Karpas-422 (cell line): ENCODE measurements at regions not wholly inside any gene's neighbourhood (a gene's known extent, or its start where the extent isn't known, plus 50 kb on each side); places are given as distances from the start of the nearest gene placed in this dataset.
A peak's percentile ranks its signal among the peaks of the same experiment; 100 is the strongest.

ENCODE experiments used
- DNase-seq: peaks from one replicate; pipeline ENCODE4 v3.0.0-alpha.2; 2015
- H2AFZ ChIP-seq: fragments of 200-600 bp; sonication (generic); 2 replicates; pipeline ENCODE4 v1.6.1; 2014; ENCODE audit warnings: antibody characterized with exemption, low read length, mixed read lengths
- H3K27ac ChIP-seq: fragments of 200-600 bp; sonication (generic); 2 replicates; pipeline ENCODE4 v1.5.1; 2014; ENCODE audit warnings: mild to moderate bottlenecking, low read length, moderate library complexity
- H3K27me3 ChIP-seq: fragments of 200-600 bp; sonication (generic); 2 replicates; pipeline ENCODE4 v1.6.1; 2014; ENCODE audit warnings: low read length, mixed read lengths
- H3K36me3 ChIP-seq: fragments of 200-600 bp; sonication (generic); 2 replicates; pipeline ENCODE4 v1.6.1; 2014; ENCODE audit warnings: low read length, mixed read lengths; ENCODE audit not compliant: insufficient read depth
- H3K4me1 ChIP-seq: fragments of 200-600 bp; sonication (generic); 2 replicates; pipeline ENCODE4 v1.6.1; 2014; ENCODE audit warnings: mild to moderate bottlenecking, low read length, mixed read lengths
- H3K4me2 ChIP-seq: fragments of 200-600 bp; sonication (generic); 2 replicates; pipeline ENCODE4 v1.6.1; 2014; ENCODE audit warnings: low read length, low read depth, mild to moderate bottlenecking; ENCODE audit not compliant: poor library complexity, severe bottlenecking
- H3K4me3 ChIP-seq: fragments of 200-600 bp; sonication (generic); 2 replicates; pipeline ENCODE4 v1.5.1; 2014; ENCODE audit warnings: mild to moderate bottlenecking, antibody characterized with exemption, low read length, mixed read lengths
- H3K79me2 ChIP-seq: fragments of 200-600 bp; sonication (generic); 2 replicates; pipeline ENCODE4 v1.6.1; 2014; ENCODE audit warnings: mild to moderate bottlenecking, low read length, mixed read lengths
- H3K9ac ChIP-seq: fragments of 200-600 bp; sonication (generic); 2 replicates; pipeline ENCODE4 v1.6.0; 2014; ENCODE audit warnings: low read length
- H3K9me2 ChIP-seq: fragments of 200-600 bp; sonication (generic), shearing (Covaris generic); replicated peaks from 2 replicates; pipeline ENCODE4 v1.6.0; 2014; ENCODE audit warnings: mild to moderate bottlenecking, low read length, moderate library complexity; ENCODE audit not compliant: insufficient read depth
- H3K9me3 ChIP-seq: fragments of 300-700, 200-600 bp; sonication (generic); 2 replicates; pipeline ENCODE4 v1.6.1; 2014; ENCODE audit warnings: low read length, mixed read lengths
- H4K20me1 ChIP-seq: fragments of 200-600 bp; sonication (generic); 2 replicates; pipeline ENCODE4 v1.6.1; 2014; ENCODE audit warnings: mild to moderate bottlenecking, antibody characterized with exemption, low read length, low read depth; ENCODE audit not compliant: insufficient read depth

DNA sequence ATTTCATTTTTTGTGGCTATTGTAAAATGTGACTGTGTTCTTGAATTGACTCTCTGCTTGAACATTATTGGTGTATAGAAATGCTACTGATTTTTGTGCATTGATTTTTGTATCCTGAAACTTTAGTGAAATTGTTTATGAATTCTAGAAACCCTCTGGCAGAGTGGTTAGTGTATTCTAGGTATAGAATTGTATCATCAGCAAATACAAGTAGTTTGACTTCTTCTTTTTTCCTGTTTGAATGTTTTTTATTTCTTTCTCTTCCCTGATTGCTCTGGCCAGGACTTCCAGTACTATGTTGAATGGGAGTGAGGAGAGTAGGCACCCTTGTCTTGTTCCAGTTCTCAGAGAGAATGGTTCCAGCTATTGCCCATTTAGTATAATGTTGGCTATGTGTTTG, 88.8 kb upstream of the HMHB1 start:
- H3K27ac ChIP-seq = no peak overlapping the region
- no peaks in the 10 kb centered on the region for H3K36me3 ChIP-seq
- H3K27me3 ChIP-seq = 0 out of 2 replicates have a peak, but pooled peaks cover 5% of the 10 kb centered on the region
- no peaks in the 10 kb centered on the region for H3K9me2 ChIP-seq
- H3K9me3 ChIP-seq = peaks cover 3% of the 10 kb centered on the region; the same call in 1 of the 2 replicates
- no peaks in the 10 kb centered on the region for H3K79me2 ChIP-seq
- H3K4me2 ChIP-seq = no peak overlapping the region
- no peaks in the 10 kb centered on the region for H4K20me1 ChIP-seq
- H3K4me1 ChIP-seq = no peaks in the 10 kb centered on the region
- no peak overlapping the region for H2AFZ ChIP-seq
- no peak overlapping the region for H3K4me3 ChIP-seq
- H3K9ac ChIP-seq = no peak overlapping the region
- DNase-seq = no peak

DNA sequence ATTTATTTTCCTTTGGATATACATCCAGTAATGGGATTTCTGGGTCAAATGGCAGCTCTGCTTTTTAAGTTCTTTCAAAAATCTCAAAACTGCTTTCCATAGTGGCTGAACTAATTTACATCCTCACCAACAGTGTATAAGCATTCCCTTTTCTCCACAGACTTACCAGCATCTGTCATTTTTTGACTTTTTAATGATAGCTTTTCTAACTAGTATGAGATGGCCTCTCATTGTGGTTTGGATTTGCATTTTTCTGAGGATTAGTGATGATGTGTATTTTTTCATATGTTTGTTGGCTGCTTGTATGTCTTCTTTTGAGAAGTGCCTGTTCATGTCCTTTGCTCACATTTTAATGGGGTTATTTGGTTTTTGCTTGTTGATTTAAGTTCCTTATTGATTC, 90.0 kb upstream of the HMHB1 start:
- H3K9me3 ChIP-seq = peaks cover 3% of the 10 kb centered on the region; the same call in 1 of the 2 replicates
- no peaks in the 10 kb centered on the region for H3K9me2 ChIP-seq
- no peak overlapping the region for H2AFZ ChIP-seq
- DNase-seq = no peak
- no peaks in the 10 kb centered on the region for H3K4me1 ChIP-seq
- no peaks in the 10 kb centered on the region for H4K20me1 ChIP-seq
- H3K27me3 ChIP-seq = 0 out of 2 replicates have a peak, but pooled peaks cover 5% of the 10 kb centered on the region
- H3K27ac ChIP-seq = no peak overlapping the region
- H3K79me2 ChIP-seq = no peaks in the 10 kb centered on the region
- H3K36me3 ChIP-seq = no peaks in the 10 kb centered on the region
- H3K4me2 ChIP-seq = no peak overlapping the region
- no peak overlapping the region for H3K9ac ChIP-seq
- no peak overlapping the region for H3K4me3 ChIP-seq

GRCh38 chr5:143720689-143721088, 91.3 kb upstream of the HMHB1 start:
- Histone ChIP-seq H3K9me2 (no peaks in the 10 kb centered on the region), H2AFZ (no peak overlapping the region), H3K4me2 (no peak overlapping the region), H3K36me3 (no peaks in the 10 kb centered on the region), H4K20me1 (no peaks in the 10 kb centered on the region), H3K4me3 (no peak overlapping the region), H3K27me3 (0 out of 2 replicates have a peak, but pooled peaks cover 5% of the 10 kb centered on the region), H3K9ac (no peak overlapping the region), H3K27ac (no peak overlapping the region), H3K4me1 (no peaks in the 10 kb centered on the region), H3K79me2 (no peaks in the 10 kb centered on the region), H3K9me3 (peaks cover 3% of the 10 kb centered on the region; the same call in 1 of the 2 replicates)
- no peak for DNase-seq

DNA sequence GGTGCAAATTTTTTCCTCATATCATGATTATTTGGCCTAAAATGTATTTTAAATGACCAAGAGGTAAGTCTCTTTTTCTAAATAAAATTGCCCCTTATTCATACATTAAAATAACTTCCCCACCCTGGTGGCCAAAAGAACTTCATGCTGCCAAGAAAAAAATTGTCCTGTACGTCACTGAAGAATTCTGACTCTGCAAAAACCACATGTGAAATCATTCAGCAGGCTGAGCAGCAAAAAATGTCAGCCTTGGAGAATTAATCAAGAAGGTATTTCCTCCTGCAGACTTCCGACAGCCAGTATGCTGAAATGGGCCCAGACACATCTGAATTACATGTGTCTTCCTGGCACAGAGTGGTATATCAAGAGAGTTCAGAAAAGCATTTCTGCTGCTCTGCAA, 94.6 kb upstream of the HMHB1 start:
- H3K4me1 ChIP-seq = peaks cover 29% of the 10 kb centered on the region
- DNase-seq = no peak
- H3K36me3 ChIP-seq = no peaks in the 10 kb centered on the region
- no peaks in the 10 kb centered on the region for H3K9me2 ChIP-seq
- no peak overlapping the region for H3K4me3 ChIP-seq
- no peaks in the 10 kb centered on the region for H3K9me3 ChIP-seq
- no peak overlapping the region for H3K9ac ChIP-seq
- H4K20me1 ChIP-seq = no peaks in the 10 kb centered on the region
- no peaks in the 10 kb centered on the region for H3K79me2 ChIP-seq
- H2AFZ ChIP-seq = no peak overlapping the region
- no peaks in the 10 kb centered on the region for H3K27me3 ChIP-seq
- no peak overlapping the region for H3K27ac ChIP-seq
- no peak overlapping the region for H3K4me2 ChIP-seq

- Histone ChIP-seq H3K36me3 (no peaks in the 10 kb centered on the region), H2AFZ (no peak overlapping the region), H4K20me1 (no peaks in the 10 kb centered on the region), H3K9me2 (no peaks in the 10 kb centered on the region), H3K27ac (no peak overlapping the region), H3K4me1 (peaks cover 29% of the 10 kb centered on the region), H3K79me2 (no peaks in the 10 kb centered on the region), H3K4me3 (no peak overlapping the region), H3K9ac (no peak overlapping the region), H3K9me3 (no peaks in the 10 kb centered on the region), H3K27me3 (no peaks in the 10 kb centered on the region), H3K4me2 (no peak overlapping the region)
- no peak for DNase-seq
Observed at GRCh38 chr5:143716881-143717280, 95.1 kb upstream of the HMHB1 start.

DNA sequence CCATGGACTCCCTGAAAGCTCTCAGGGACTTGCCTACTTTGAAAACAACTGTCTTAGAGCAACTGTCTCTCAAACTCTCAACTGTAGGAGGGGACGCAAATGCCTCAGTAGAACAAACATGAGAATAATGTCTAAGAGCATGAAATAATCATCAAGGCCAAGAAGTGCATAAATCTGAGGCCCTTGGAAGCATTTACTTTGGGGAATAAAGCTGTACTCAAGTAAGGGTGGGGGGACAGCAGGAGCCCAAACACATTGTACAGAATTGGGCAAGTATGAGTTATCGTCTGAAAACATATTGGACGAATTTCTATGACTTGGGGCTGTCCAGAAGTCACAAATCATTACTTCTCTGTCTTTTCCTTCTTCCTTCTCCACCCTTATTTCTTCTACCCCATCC, 96.3 kb upstream of the HMHB1 start:
- no peak overlapping the region for H3K9ac ChIP-seq
- H3K36me3 ChIP-seq = no peaks in the 10 kb centered on the region
- H4K20me1 ChIP-seq = no peaks in the 10 kb centered on the region
- H3K27me3 ChIP-seq = no peaks in the 10 kb centered on the region
- no peaks in the 10 kb centered on the region for H3K9me3 ChIP-seq
- no peaks in the 10 kb centered on the region for H3K79me2 ChIP-seq
- no peaks in the 10 kb centered on the region for H3K9me2 ChIP-seq
- no peak overlapping the region for H2AFZ ChIP-seq
- H3K4me1 ChIP-seq = peaks cover 29% of the 10 kb centered on the region
- no peak overlapping the region for H3K4me3 ChIP-seq
- no peak for DNase-seq
- peak overlapping the region; percentile 77 for H3K4me2 ChIP-seq
- H3K27ac ChIP-seq = no peak overlapping the region

DNA sequence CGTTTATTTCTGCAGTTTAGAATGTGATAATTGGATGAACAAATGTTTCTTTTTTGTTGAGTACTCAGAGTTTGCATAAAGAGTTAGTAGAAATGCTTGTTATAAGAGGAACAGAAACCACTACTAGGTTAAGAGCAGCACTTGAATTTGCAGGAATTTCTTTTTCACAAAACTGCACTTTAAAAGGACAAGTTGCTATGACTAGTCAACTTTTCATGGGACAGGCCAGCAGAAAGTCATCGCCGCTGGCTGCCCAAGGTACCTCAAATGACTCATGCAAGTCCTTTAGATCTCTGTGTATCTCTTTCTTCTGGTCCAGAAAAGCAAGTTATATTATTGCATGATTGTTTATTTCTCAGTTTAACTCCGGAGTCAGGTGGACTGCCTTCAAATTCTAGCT, 97.3 kb upstream of the HMHB1 start:
- peak overlapping the region; percentile 92 for H2AFZ ChIP-seq

DNA sequence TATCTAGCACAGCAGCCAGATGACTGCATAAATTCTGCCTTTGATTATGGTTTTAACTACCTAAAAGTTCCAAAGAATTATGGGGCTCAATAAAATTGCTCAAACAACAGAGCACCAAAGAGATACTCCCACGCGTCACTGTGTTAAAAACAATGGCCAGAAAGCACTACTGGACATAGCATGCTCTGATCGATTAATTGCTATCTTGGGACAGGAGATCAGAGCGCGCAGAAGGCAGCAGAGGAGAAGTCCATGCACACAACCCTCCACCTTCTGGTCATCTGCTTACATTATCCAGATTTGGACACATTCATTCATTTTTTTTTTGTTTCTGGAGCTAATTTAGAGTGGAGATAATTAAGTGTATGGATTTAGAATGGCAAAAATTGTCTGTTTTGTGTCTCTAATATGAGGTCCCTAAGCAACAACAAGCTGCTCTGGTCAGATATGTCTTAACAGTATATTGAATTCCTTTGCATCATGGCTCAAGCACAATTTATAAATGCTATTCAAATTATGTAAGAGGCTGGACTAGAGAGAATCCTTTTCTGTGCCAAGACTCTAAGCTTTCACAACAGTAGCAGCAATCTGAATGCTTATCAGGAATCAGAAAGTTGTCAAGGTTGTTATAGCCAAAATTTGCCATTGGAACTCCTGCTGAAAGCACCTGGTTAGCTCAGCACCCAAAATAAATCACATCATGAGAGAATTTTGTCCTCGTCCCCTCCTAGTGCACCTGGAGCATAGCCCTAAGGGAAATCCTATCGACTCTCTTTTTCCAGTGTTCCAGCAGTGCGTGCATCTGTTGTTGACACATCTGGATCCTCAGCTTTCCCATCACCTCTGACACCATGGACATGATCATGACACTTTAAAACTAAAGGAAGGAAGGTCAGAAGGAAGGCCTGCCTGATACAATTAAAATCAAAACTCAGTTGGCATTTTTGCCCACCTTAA, 98.6 kb upstream of the HMHB1 start:
- Histone ChIP-seq H3K9ac (no peak overlapping the region), H3K27me3 (no peaks in the 10 kb centered on the region), H3K36me3 (no peaks in the 10 kb centered on the region), H3K4me3 (no peak overlapping the region), H3K79me2 (no peaks in the 10 kb centered on the region), H2AFZ (no peak overlapping the region), H4K20me1 (no peaks in the 10 kb centered on the region), H3K4me2 (peak overlapping the region; percentile 77), H3K9me2 (no peaks in the 10 kb centered on the region), H3K9me3 (no peaks in the 10 kb centered on the region), H3K4me1 (peaks cover 29% of the 10 kb centered on the region), H3K27ac (no peak overlapping the region)
- DNase-seq = no peak

More for the DNA sequence above, 97.3 kb upstream of the HMHB1 start:
- Histone ChIP-seq H3K4me3 (peak overlapping the region; percentile 49; the same call in 1 of the 2 replicates), H3K36me3 (no peaks in the 10 kb centered on the region), H3K9me3 (no peaks in the 10 kb centered on the region), H3K9me2 (no peaks in the 10 kb centered on the region), H3K4me1 (peaks cover 29% of the 10 kb centered on the region), H3K27ac (no peak overlapping the region), H3K4me2 (peak overlapping the region; percentile 77), H3K79me2 (no peaks in the 10 kb centered on the region), H3K27me3 (no peaks in the 10 kb centered on the region), H3K9ac (peak overlapping the region; percentile 42), H4K20me1 (no peaks in the 10 kb centered on the region)
- DNase-seq = peak; percentile 64
